Hepatocyte (in vitro differentiated cells): ENCODE measurements at regions not wholly inside any gene's neighbourhood (a gene's known extent, or its start where the extent isn't known, plus 50 kb on each side); places are given as distances from the start of the nearest gene placed in this dataset.

ENCODE experiments used
- EZH2 ChIP-seq: fragments of 200-600 bp; sonication (generic); IDR thresholded peaks from 2 replicates; pipeline ENCODE4 v1.6.1; 2016; ENCODE audit warnings: antibody characterized with exemption, mild to moderate bottlenecking, borderline replicate concordance
- EZH2phosphoT487 ChIP-seq: fragments of 200-600 bp; sonication (generic); IDR thresholded peaks from one replicate; pipeline ENCODE4 v1.6.1; 2018; ENCODE audit warnings: antibody characterized with exemption, mild to moderate bottlenecking, low read depth, moderate library complexity; ENCODE audit not compliant: unreplicated experiment, severe bottlenecking
- TF ChIP-seq, protein P1 (sequence below): fragments of 200-600 bp; sonication (generic); IDR thresholded peaks from 2 replicates; pipeline ENCODE4 v1.5.1; 2016; ENCODE audit warnings: antibody characterized with exemption, mild to moderate bottlenecking; ENCODE audit not compliant: poor library complexity

DNA sequence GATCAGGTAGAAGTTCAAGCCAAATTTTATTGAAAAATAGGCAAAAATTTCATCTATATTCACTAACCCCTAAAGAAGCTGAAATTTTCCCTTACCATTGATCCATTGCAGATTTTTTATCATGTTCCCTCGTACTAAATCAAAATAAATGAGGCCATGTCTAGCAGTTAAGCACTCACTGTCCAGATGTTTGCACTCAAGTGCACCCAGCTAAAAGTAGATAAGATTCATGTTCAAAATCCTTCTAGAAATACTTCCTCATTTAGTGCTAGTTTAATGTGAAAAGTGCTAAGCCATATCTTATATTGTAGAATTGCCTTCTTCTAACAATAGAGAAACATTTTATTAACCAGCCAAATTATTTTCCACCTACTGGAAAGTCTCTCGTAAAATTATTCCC, 164.7 kb upstream of the UBE2E2 start:
- TF ChIP-seq, protein P1, sequence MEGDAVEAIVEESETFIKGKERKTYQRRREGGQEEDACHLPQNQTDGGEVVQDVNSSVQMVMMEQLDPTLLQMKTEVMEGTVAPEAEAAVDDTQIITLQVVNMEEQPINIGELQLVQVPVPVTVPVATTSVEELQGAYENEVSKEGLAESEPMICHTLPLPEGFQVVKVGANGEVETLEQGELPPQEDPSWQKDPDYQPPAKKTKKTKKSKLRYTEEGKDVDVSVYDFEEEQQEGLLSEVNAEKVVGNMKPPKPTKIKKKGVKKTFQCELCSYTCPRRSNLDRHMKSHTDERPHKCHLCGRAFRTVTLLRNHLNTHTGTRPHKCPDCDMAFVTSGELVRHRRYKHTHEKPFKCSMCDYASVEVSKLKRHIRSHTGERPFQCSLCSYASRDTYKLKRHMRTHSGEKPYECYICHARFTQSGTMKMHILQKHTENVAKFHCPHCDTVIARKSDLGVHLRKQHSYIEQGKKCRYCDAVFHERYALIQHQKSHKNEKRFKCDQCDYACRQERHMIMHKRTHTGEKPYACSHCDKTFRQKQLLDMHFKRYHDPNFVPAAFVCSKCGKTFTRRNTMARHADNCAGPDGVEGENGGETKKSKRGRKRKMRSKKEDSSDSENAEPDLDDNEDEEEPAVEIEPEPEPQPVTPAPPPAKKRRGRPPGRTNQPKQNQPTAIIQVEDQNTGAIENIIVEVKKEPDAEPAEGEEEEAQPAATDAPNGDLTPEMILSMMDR: no peak
- TF ChIP-seq EZH2 (no peak), EZH2phosphoT487 (no peak)
